SH-SY5Y (cell line): ENCODE measurements at regions not wholly inside any gene's neighbourhood (a gene's known extent, or its start where the extent isn't known, plus 50 kb on each side); places are given as distances from the start of the nearest gene placed in this dataset.

Experiments
- GATA2 ChIP-seq: IDR thresholded peaks from 2 replicates; pipeline ENCODE4 v1.6.1; 2011; ENCODE audit warnings: mild to moderate bottlenecking, low read depth, low read length
- GATA3 ChIP-seq: IDR thresholded peaks from 2 replicates; pipeline ENCODE4 v1.6.1; 2011; ENCODE audit warnings: low read depth, mild to moderate bottlenecking, low read length, moderate library complexity

- TF ChIP-seq GATA3 (no peak), GATA2 (no peak)
Observed at GRCh38 chr1:238331557-238331956, 440.8 kb upstream of the ZP4 start.
